MM.1S (cell line): ENCODE measurements at regions not wholly inside any gene's neighbourhood (a gene's known extent, or its start where the extent isn't known, plus 50 kb on each side); places are given as distances from the start of the nearest gene placed in this dataset.

ENCODE experiments used
- CTCF ChIP-seq: fragments of 300-600 bp; sonication (generic); IDR thresholded peaks from 2 replicates; pipeline ENCODE4 v1.5.1; 2016; ENCODE audit warnings: antibody characterized with exemption, low read length, mixed read lengths
- EZH2 ChIP-seq: fragments of 300-600 bp; sonication (generic); optimal IDR thresholded peaks from 2 replicates; pipeline ENCODE3; 2017; ENCODE audit warnings: low read depth, mild to moderate bottlenecking, antibody characterized with exemption, low read length, mixed read lengths
- EZH2phosphoT487 ChIP-seq: fragments of 300-600 bp; sonication (generic); IDR thresholded peaks from 2 replicates; pipeline ENCODE4 v1.6.1; 2018; ENCODE audit warnings: antibody characterized with exemption, low read length

- TF ChIP-seq CTCF (no peak), EZH2phosphoT487 (no peak), EZH2 (no peak)
These were observed 349.8 kb downstream of the SEC14L1 start for GRCh38 chr17:77490361-77491183.
